SK-N-SH treated with all-trans-retinoic acid at 6 μM for 48 hours (cell line): ENCODE measurements at regions not wholly inside any gene's neighbourhood (a gene's known extent, or its start where the extent isn't known, plus 50 kb on each side); places are given as distances from the start of the nearest gene placed in this dataset.

Experiments used
- ATAC-seq: fragments of 200-7000 bp; cut with Tn5 transposase; 3 replicates; pipeline ENCODE4 v1.9.1; 2020; ENCODE audit warnings: mild to moderate bottlenecking, moderate library complexity
- ARNTL ChIP-seq: fragments of 450-650 bp; formaldehyde crosslinking; IDR thresholded peaks from 2 replicates; pipeline ENCODE4 v1.5.0; 2020; ENCODE audit warnings: low read depth, mild to moderate bottlenecking, moderate library complexity, borderline replicate concordance
- BACH2 ChIP-seq: fragments of 250-450 bp; sonication (Bioruptor Pico); IDR thresholded peaks from 2 replicates; pipeline ENCODE4 v1.9.0; 2021; ENCODE audit warnings: mild to moderate bottlenecking, borderline replicate concordance
- CREB5 ChIP-seq: fragments of 250-450 bp; sonication (Bioruptor Pico); IDR thresholded peaks from 2 replicates; pipeline ENCODE4 v1.5.1; 2020; ENCODE audit warnings: low read depth, mild to moderate bottlenecking, moderate library complexity
- CSDC2 ChIP-seq: fragments of 250-450 bp; sonication (Bioruptor Pico); IDR thresholded peaks from 2 replicates; pipeline ENCODE4 v1.5.0; 2020; ENCODE audit warnings: mild to moderate bottlenecking, moderate library complexity
- GLIS3 ChIP-seq: fragments of 250-450 bp; sonication (Bioruptor Pico); IDR thresholded peaks from 2 replicates; pipeline ENCODE4 v1.5.0; 2020; ENCODE audit warnings: mild to moderate bottlenecking, moderate library complexity
- ISL1 ChIP-seq: fragments of 250-450 bp; sonication (Bioruptor Pico); IDR thresholded peaks from 2 replicates; pipeline ENCODE4 v2.1.2; 2022; ENCODE audit warnings: mild to moderate bottlenecking, moderate library complexity
- OSR1 ChIP-seq: fragments of 250-450 bp; sonication (Bioruptor Pico); IDR thresholded peaks from 2 replicates; pipeline ENCODE4 v1.8.0; 2022; ENCODE audit warnings: moderate library complexity, mild to moderate bottlenecking, inconsistent platforms
- PATZ1 ChIP-seq: fragments of 250-450 bp; sonication (Bioruptor Pico); IDR thresholded peaks from 2 replicates; pipeline ENCODE4 v1.8.0; 2020; ENCODE audit warnings: mild to moderate bottlenecking, moderate library complexity, borderline replicate concordance
- PPARA ChIP-seq: fragments of 250-450 bp; sonication (Bioruptor Pico); IDR thresholded peaks from 2 replicates; pipeline ENCODE4 v1.5.0; 2020; ENCODE audit warnings: mild to moderate bottlenecking, borderline replicate concordance
- RARB ChIP-seq: fragments of 250-450 bp; sonication (Bioruptor Pico); IDR thresholded peaks from 2 replicates; pipeline ENCODE4 v1.8.0; 2021; ENCODE audit warnings: mild to moderate bottlenecking, moderate library complexity
- SNAI2 ChIP-seq: fragments of 250-450 bp; sonication (Bioruptor Pico); IDR thresholded peaks from 2 replicates; pipeline ENCODE4 v1.5.0; 2020; ENCODE audit warnings: mild to moderate bottlenecking, moderate library complexity
- TCF4 ChIP-seq: fragments of 250-450 bp; sonication (Bioruptor Pico); IDR thresholded peaks from 2 replicates; pipeline ENCODE4 v1.8.0; 2021; ENCODE audit warnings: mild to moderate bottlenecking, moderate library complexity, borderline replicate concordance
- TOX ChIP-seq: fragments of 250-450 bp; sonication (Bioruptor Pico); IDR thresholded peaks from 2 replicates; pipeline ENCODE4 v1.8.0; 2021; ENCODE audit warnings: mild to moderate bottlenecking, moderate library complexity, borderline replicate concordance
- ZC3H10 ChIP-seq: fragments of 250-450 bp; sonication (Bioruptor Pico); IDR thresholded peaks from 2 replicates; pipeline ENCODE4 v1.5.1; 2021; ENCODE audit warnings: mild to moderate bottlenecking, moderate library complexity
- ZFP3 ChIP-seq: fragments of 250-450 bp; sonication (Bioruptor Pico); IDR thresholded peaks from 2 replicates; pipeline ENCODE4 v1.5.0; 2020; ENCODE audit warnings: mild to moderate bottlenecking, moderate library complexity
- ZNF565 ChIP-seq: fragments of 450-650 bp; formaldehyde crosslinking; conservative IDR thresholded peaks from 2 replicates; pipeline ENCODE4 v1.5.0; 2020; ENCODE audit warnings: low read depth, mild to moderate bottlenecking, moderate library complexity
- ZNF70 ChIP-seq: fragments of 450-650 bp; formaldehyde crosslinking; IDR thresholded peaks from 2 replicates; pipeline ENCODE4 v1.5.0; 2020; ENCODE audit warnings: mild to moderate bottlenecking, moderate library complexity
- ZNF8 ChIP-seq: fragments of 450-650 bp; formaldehyde crosslinking; IDR thresholded peaks from 2 replicates; pipeline ENCODE4 v1.5.0; 2020; ENCODE audit warnings: mild to moderate bottlenecking, moderate library complexity
- TF ChIP-seq, protein P1 (sequence below): fragments of 250-450 bp; sonication (Bioruptor Pico); IDR thresholded peaks from 2 replicates; pipeline ENCODE4 v1.8.0; 2021; ENCODE audit warnings: low read depth, mild to moderate bottlenecking, moderate library complexity, borderline replicate concordance
- TF ChIP-seq, protein P2 (sequence below): fragments of 250-450 bp; sonication (Bioruptor Pico); IDR thresholded peaks from 2 replicates; pipeline ENCODE4 v1.5.0; 2020; ENCODE audit warnings: mild to moderate bottlenecking, moderate library complexity

GRCh38 chrX:11998944-11999343, 139.3 kb upstream of the FRMPD4 start:
- no peak for TF ChIP-seq ZNF70 (CRISPR knock-in tag)
- no peak for TF ChIP-seq RARB
- no peak for TF ChIP-seq PATZ1 (CRISPR knock-in tag)
- ATAC-seq, result peak; percentile 59; the same call in 2 of the 3 replicates

DNA sequence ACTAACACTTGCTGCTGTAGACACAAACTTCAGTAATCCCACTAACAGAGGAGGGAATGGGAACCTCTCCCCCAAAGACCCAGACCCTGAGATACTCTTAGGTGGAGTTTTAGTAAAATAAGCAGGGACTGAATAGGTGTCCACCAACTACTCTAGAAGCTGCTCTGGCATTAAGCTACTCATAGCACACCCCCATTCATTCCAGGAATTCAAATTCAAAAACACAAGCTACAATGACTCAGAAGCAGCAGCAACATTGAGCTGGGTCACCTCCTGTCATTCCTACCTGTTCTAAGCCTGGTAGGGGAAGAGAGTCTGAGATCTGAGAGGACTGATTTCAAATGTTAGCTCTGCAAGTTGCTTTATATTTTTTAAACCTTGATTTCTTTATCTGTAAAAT, 135.4 kb upstream of the FRMPD4 start:
- TF ChIP-seq RARB, result no peak
- TF ChIP-seq, protein P1, sequence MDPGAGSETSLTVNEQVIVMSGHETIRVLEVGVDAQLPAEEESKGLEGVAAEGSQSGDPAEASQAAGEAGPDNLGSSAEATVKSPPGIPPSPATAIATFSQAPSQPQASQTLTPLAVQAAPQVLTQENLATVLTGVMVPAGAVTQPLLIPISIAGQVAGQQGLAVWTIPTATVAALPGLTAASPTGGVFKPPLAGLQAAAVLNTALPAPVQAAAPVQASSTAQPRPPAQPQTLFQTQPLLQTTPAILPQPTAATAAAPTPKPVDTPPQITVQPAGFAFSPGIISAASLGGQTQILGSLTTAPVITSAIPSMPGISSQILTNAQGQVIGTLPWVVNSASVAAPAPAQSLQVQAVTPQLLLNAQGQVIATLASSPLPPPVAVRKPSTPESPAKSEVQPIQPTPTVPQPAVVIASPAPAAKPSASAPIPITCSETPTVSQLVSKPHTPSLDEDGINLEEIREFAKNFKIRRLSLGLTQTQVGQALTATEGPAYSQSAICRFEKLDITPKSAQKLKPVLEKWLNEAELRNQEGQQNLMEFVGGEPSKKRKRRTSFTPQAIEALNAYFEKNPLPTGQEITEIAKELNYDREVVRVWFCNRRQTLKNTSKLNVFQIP, result no peak
- TF ChIP-seq SNAI2 (CRISPR knock-in tag), result no peak
- TF ChIP-seq CREB5, result no peak
- TF ChIP-seq ZNF70 (CRISPR knock-in tag), result no peak
- TF ChIP-seq CSDC2 (CRISPR knock-in tag), result no peak
- TF ChIP-seq ZNF565 (CRISPR knock-in tag), result no peak
- TF ChIP-seq TCF4 (CRISPR knock-in tag), result no peak
- TF ChIP-seq, all 23 proteins: peak for 0
- no peak for ATAC-seq

DNA sequence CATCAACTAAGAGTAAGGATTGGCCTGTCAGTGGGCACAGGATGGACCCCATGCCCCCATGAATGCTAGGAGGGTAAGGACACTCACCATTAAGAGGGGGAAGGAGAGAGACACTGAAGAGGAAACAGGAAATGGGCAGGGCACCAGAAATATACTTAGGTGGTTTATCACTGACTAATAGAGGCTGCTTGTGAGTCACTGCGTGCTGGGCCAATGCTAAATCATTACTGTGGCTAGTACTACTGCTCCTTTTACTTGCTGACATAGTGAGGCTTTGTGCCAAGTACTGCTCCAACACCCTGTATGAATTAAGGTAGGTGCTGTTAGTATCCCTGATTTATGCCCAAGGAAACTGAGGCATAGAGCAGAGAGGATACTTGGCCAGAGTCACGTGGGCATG, 130.4 kb upstream of the FRMPD4 start:
- ATAC-seq, result peak; percentile 92
- TF ChIP-seq ZNF565 (CRISPR knock-in tag) (no peak), ZNF70 (CRISPR knock-in tag) (no peak), CREB5 (no peak), GLIS3 (CRISPR knock-in tag) (no peak), OSR1 (no peak), ZC3H10 (CRISPR knock-in tag) (no peak), TCF4 (CRISPR knock-in tag) (no peak), SNAI2 (CRISPR knock-in tag) (no peak), ISL1 (CRISPR knock-in tag) (no peak), BACH2 (CRISPR knock-in tag) (no peak), ZFP3 (no peak), RARB (no peak), PPARA (no peak), PATZ1 (CRISPR knock-in tag) (no peak), TOX (CRISPR knock-in tag) (no peak), ARNTL (CRISPR knock-in tag) (no peak), ZNF8 (CRISPR knock-in tag) (no peak)
- TF ChIP-seq, protein P2, sequence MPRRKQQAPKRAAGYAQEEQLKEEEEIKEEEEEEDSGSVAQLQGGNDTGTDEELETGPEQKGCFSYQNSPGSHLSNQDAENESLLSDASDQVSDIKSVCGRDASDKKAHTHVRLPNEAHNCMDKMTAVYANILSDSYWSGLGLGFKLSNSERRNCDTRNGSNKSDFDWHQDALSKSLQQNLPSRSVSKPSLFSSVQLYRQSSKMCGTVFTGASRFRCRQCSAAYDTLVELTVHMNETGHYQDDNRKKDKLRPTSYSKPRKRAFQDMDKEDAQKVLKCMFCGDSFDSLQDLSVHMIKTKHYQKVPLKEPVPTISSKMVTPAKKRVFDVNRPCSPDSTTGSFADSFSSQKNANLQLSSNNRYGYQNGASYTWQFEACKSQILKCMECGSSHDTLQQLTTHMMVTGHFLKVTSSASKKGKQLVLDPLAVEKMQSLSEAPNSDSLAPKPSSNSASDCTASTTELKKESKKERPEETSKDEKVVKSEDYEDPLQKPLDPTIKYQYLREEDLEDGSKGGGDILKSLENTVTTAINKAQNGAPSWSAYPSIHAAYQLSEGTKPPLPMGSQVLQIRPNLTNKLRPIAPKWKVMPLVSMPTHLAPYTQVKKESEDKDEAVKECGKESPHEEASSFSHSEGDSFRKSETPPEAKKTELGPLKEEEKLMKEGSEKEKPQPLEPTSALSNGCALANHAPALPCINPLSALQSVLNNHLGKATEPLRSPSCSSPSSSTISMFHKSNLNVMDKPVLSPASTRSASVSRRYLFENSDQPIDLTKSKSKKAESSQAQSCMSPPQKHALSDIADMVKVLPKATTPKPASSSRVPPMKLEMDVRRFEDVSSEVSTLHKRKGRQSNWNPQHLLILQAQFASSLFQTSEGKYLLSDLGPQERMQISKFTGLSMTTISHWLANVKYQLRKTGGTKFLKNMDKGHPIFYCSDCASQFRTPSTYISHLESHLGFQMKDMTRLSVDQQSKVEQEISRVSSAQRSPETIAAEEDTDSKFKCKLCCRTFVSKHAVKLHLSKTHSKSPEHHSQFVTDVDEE, result no peak
- TF ChIP-seq, protein P1, result no peak
